ENCODE measurements at regions not wholly inside any gene's neighbourhood (a gene's known extent, or its start where the extent isn't known, plus 50 kb on each side); places are given as distances from the start of the nearest gene placed in this dataset.

GRCh38 chr6:11912420-11912819 is 99.7 kb upstream of the HIVEP1 start:
- CTCF ChIA-PET, result no interaction called here
- Histone ChIP-seq H3K4me2 (replicated peaks; ENCODE audit: low read depth, low read length, poor library complexity, severe bottlenecking) (no peak overlapping the region), H3K4me1 (ENCODE audit: control insufficient read depth in 2 of 2, insufficient read depth in 2 of 2, low read length in 2 of 2) (no peaks in the 10 kb centered on the region), H3K27ac (ENCODE audit: low read length in 2 of 2) (no peak overlapping the region), H2AFZ (ENCODE audit: insufficient read depth, low read depth, low read length, poor library complexity, severe bottlenecking) (no peak overlapping the region), H3K36me3 (replicated peaks in 1 of 2; ENCODE audit: control extremely low read depth in 1 of 2, control insufficient read depth in 1 of 2, extremely low read depth in 1 of 2, insufficient read depth in 2 of 2, low read length in 1 of 2) (no peaks in the 10 kb centered on the region), H3K9ac (ENCODE audit: low read length) (no peak overlapping the region), H3K9me3 (ENCODE audit: control extremely low read depth in 1 of 3, control insufficient read depth in 2 of 3, insufficient read depth in 1 of 3, low read length in 2 of 3) (no peaks in the 10 kb centered on the region), H4K20me1 (ENCODE audit: control insufficient read depth, insufficient read depth, low read length, poor library complexity, severe bottlenecking) (no peaks in the 10 kb centered on the region), H3K27me3 (replicated peaks in 1 of 4; ENCODE audit: control extremely low read depth in 1 of 4, control insufficient read depth in 3 of 4, insufficient read depth in 4 of 4, low read length in 3 of 4) (no peaks in the 10 kb centered on the region), H3K79me2 (ENCODE audit: control insufficient read depth, insufficient read depth, low read length) (no peaks in the 10 kb centered on the region), H3K4me3 (ENCODE audit: control extremely low read depth in 1 of 5, extremely low read depth in 1 of 5, insufficient read depth in 1 of 5, low read depth in 2 of 5, low read length in 4 of 5) (no peak overlapping the region)
- Mint-ChIP-seq H3K4me3 (no peak overlapping the region), H3K9me3 (ENCODE audit: insufficient read depth) (no peaks in the 10 kb centered on the region), H3K27me3 (peaks cover 9% of the 10 kb centered on the region), H3K4me1 (no peaks in the 10 kb centered on the region), H3K27ac (no peak overlapping the region)
- 95% methylated on average over 2 of the region's 6 CpGs for WGBS (ENCODE audit: insufficient coverage)
- no peak for ATAC-seq (ENCODE audit: low read depth)
- DNase-seq, result no peak
- TF ChIP-seq, protein P1, sequence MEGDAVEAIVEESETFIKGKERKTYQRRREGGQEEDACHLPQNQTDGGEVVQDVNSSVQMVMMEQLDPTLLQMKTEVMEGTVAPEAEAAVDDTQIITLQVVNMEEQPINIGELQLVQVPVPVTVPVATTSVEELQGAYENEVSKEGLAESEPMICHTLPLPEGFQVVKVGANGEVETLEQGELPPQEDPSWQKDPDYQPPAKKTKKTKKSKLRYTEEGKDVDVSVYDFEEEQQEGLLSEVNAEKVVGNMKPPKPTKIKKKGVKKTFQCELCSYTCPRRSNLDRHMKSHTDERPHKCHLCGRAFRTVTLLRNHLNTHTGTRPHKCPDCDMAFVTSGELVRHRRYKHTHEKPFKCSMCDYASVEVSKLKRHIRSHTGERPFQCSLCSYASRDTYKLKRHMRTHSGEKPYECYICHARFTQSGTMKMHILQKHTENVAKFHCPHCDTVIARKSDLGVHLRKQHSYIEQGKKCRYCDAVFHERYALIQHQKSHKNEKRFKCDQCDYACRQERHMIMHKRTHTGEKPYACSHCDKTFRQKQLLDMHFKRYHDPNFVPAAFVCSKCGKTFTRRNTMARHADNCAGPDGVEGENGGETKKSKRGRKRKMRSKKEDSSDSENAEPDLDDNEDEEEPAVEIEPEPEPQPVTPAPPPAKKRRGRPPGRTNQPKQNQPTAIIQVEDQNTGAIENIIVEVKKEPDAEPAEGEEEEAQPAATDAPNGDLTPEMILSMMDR (IDR thresholded peaks at IDR 0.05), result no peak
- POLR2A ChIA-PET, result no interaction called here
- intact Hi-C loops (cut with micrococcal nuclease), result no loop called here

DNA sequence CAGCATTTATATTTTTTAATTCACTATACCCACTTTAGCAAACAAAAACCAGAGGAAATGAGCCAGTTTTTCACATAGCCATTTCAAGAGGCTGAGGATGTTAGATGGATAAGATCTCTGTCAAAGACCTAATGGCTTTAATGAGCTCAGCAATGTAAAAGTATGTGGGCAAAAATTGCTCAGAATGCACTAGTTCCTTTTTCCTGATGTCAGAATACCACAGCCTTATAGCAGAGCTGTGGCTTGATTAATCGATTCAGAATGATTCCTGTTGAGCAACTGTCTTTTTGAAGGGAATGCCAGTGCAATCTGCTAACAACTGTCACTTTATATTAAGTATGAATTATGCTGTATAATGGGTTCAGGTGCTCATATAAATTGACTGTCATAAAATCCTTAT is 100.6 kb upstream of the HIVEP1 start:
- ATAC-seq (ENCODE audit: low read depth) (no peak), DNase-seq (no peak)
- H3K79me2 ChIP-seq (ENCODE audit: control insufficient read depth, insufficient read depth, low read length), result no peaks in the 10 kb centered on the region
- no peaks in the 10 kb centered on the region for H3K4me1 ChIP-seq (ENCODE audit: control insufficient read depth in 2 of 2, insufficient read depth in 2 of 2, low read length in 2 of 2)
- no peak overlapping the region for H3K9ac ChIP-seq (ENCODE audit: low read length)
- TF ChIP-seq EZH2 (IDR thresholded peaks at IDR 0.05; ENCODE audit: borderline replicate concordance, insufficient read depth, low read depth, low read length, poor library complexity, severe bottlenecking), result no peak
- TF ChIP-seq, protein P1 (IDR thresholded peaks at IDR 0.05), result no peak
- no peak overlapping the region for H3K4me2 ChIP-seq (replicated peaks; ENCODE audit: low read depth, low read length, poor library complexity, severe bottlenecking)
- no peak overlapping the region for H3K4me3 Mint-ChIP-seq
- H3K9me3 Mint-ChIP-seq (ENCODE audit: insufficient read depth), result no peaks in the 10 kb centered on the region
- no peak overlapping the region for H3K27ac ChIP-seq (ENCODE audit: low read length in 2 of 2)
- H3K27me3 Mint-ChIP-seq, result peaks cover 14% of the 10 kb centered on the region
- intact Hi-C loops (cut with micrococcal nuclease), result no loop called here
- no peaks in the 10 kb centered on the region for H3K27me3 ChIP-seq (replicated peaks in 1 of 4; ENCODE audit: control extremely low read depth in 1 of 4, control insufficient read depth in 3 of 4, insufficient read depth in 4 of 4, low read length in 3 of 4)
- no CpG with 5 or more reads among the region's 1 CpG for WGBS (ENCODE audit: insufficient coverage)
- no peak overlapping the region for H3K4me3 ChIP-seq (ENCODE audit: control extremely low read depth in 1 of 5, extremely low read depth in 1 of 5, insufficient read depth in 1 of 5, low read depth in 2 of 5, low read length in 4 of 5)
- H4K20me1 ChIP-seq (ENCODE audit: control insufficient read depth, insufficient read depth, low read length, poor library complexity, severe bottlenecking), result no peaks in the 10 kb centered on the region
- POLR2A ChIA-PET, result no interaction called here
- H3K9me3 ChIP-seq (ENCODE audit: control extremely low read depth in 1 of 3, control insufficient read depth in 2 of 3, insufficient read depth in 1 of 3, low read length in 2 of 3), result no peaks in the 10 kb centered on the region
- CTCF ChIA-PET, result interaction anchor here (1.1 kb wide), 1 partner anchor 210 kb away, joined by 3 read pairs; no protein-coding TSS in a partner anchor
- no peaks in the 10 kb centered on the region for H3K4me1 Mint-ChIP-seq
- no peaks in the 10 kb centered on the region for H3K36me3 ChIP-seq (replicated peaks in 1 of 2; ENCODE audit: control extremely low read depth in 1 of 2, control insufficient read depth in 1 of 2, extremely low read depth in 1 of 2, insufficient read depth in 2 of 2, low read length in 1 of 2)
- no peak overlapping the region for H3K27ac Mint-ChIP-seq
- H2AFZ ChIP-seq (ENCODE audit: insufficient read depth, low read depth, low read length, poor library complexity, severe bottlenecking), result no peak overlapping the region
